HCT116 (cell line): ENCODE measurements at regions not wholly inside any gene's neighbourhood (a gene's known extent, or its start where the extent isn't known, plus 50 kb on each side); places are given as distances from the start of the nearest gene placed in this dataset.

Source experiments
- ATAC-seq: fragments of 200-7000 bp; cut with Tn5 transposase; 2 replicates; pipeline ENCODE4 v1.9.1; 2020; ENCODE audit warnings: mild to moderate bottlenecking, moderate library complexity
- BruUV-seq: library from RNA; stranded (reverse); fragments of 400-500 nt; replicated peaks from 2 replicates; lab custom pipeline; 2021; lab: Mats Ljungman, UMichigan
- CTCF ChIA-PET: fragments of 300-600 bp; sonication (Branson Sonifier 250); formaldehyde crosslinking; loops from one replicate; lab custom pipeline; 2021; ENCODE audit warnings: antibody characterized with exemption; lab: Charles Lee
- POLR2A ChIA-PET: fragments of 300-600, 350-600 bp; sonication (Branson Sonifier 250); formaldehyde crosslinking; loops from one replicate; lab custom pipeline; 2021; ENCODE audit warnings: antibody characterized with exemption; lab: Charles Lee
- RAD21 ChIA-PET, 2 experiments: fragments of 300-600 bp; sonication (Branson Sonifier 250); formaldehyde crosslinking; loops; one replicate each; lab custom pipeline; 2023; ENCODE audit warnings: low total read pairs in 2 of 2; ENCODE audit not compliant: uncharacterized antibody in 2 of 2, unreplicated experiment in 2 of 2, low non-redundant PET in 1 of 2; lab: Charles Lee
- DNase-seq: peaks from one replicate; pipeline ENCODE4 v3.0.0-alpha.2; 2010; ENCODE audit warnings: low read depth, low spot score
- H2AFZ ChIP-seq: fragments of 200-600 bp; shearing (Covaris generic), sonication (generic); 2 replicates; pipeline ENCODE4 v1.6.1; 2017; ENCODE audit warnings: low read depth, mixed run types, mixed read lengths, antibody characterized with exemption, low read length; ENCODE audit not compliant: poor library complexity, severe bottlenecking
- H3K27ac ChIP-seq: 2 replicates; pipeline ENCODE4 v1.5.1; 2012; ENCODE audit warnings: low read depth, low read length
- H3K27me3 ChIP-seq: fragments of 200-600 bp; sonication (generic); 2 replicates; pipeline ENCODE4 v1.6.1; 2016; ENCODE audit warnings: mixed run types, low read length, mixed read lengths; ENCODE audit not compliant: insufficient read depth
- H3K36me3 ChIP-seq, 2 experiments: fragments of 200-500 bp in 1 of 2; fragments of 200-600 bp in 1 of 2; sonication (Bioruptor generic) in 1 of 2; sonication (generic) in 1 of 2; 2 replicates each; pipeline versions ENCODE4 v1.5.1 to v1.6.1; 2014 to 2016; ENCODE audit warnings: low read length in 2 of 2, inconsistent platforms in 1 of 2, mixed read lengths in 1 of 2, mixed run types in 1 of 2; ENCODE audit not compliant: insufficient read depth in 2 of 2, control insufficient read depth in 1 of 2
- H3K4me1 ChIP-seq, 2 experiments: fragments of 200-600 bp in 1 of 2; sonication (generic) in 1 of 2; 2 replicates each; pipeline versions ENCODE4 v1.5.1 to v1.6.1; 2012 to 2017; ENCODE audit warnings: low read length in 2 of 2, inconsistent platforms in 1 of 2, mild to moderate bottlenecking in 1 of 2, mixed read lengths in 1 of 2, mixed run types in 1 of 2, moderate library complexity in 1 of 2; ENCODE audit not compliant: insufficient read depth in 2 of 2, control insufficient read depth in 1 of 2
- H3K4me2 ChIP-seq: fragments of 200-600 bp; sonication (generic); 2 replicates; pipeline ENCODE4 v1.6.1; 2017; ENCODE audit warnings: mixed run types, low read length, mixed read lengths
- H3K4me3 ChIP-seq, 2 experiments: fragments of 200-600 bp in 1 of 2; sonication (generic) in 1 of 2; replicated peaks in 1 of 2; 2 replicates each; pipeline ENCODE4 v1.5.1; 2011 to 2016; ENCODE audit warnings: low read length in 2 of 2, control low read depth in 1 of 2, low read depth in 1 of 2, mild to moderate bottlenecking in 1 of 2, mixed read lengths in 1 of 2, mixed run types in 1 of 2
- H3K79me2 ChIP-seq: fragments of 200-600 bp; sonication (generic); 2 replicates; pipeline ENCODE4 v1.6.1; 2017; ENCODE audit warnings: mild to moderate bottlenecking, mixed run types, low read length, moderate library complexity, mixed read lengths; ENCODE audit not compliant: insufficient read depth
- H3K9ac ChIP-seq: fragments of 200-600 bp; sonication (generic); 2 replicates; pipeline ENCODE4 v1.6.1; 2016; ENCODE audit warnings: low read length, mixed read lengths
- H3K9me2 ChIP-seq: fragments of 200-600 bp; sonication (generic), shearing (Covaris generic); 2 replicates; pipeline ENCODE4 v1.6.1; 2017; ENCODE audit warnings: mixed run types, mild to moderate bottlenecking, moderate library complexity; ENCODE audit not compliant: insufficient read depth
- H3K9me3 ChIP-seq, 2 experiments: fragments of 200-500 bp in 1 of 2; fragments of 200-600 bp in 1 of 2; sonication (Bioruptor generic) in 1 of 2; sonication (generic) in 1 of 2; 2 replicates each; pipeline ENCODE4 v1.6.1; 2014 to 2017; ENCODE audit warnings: low read length in 2 of 2, mixed read lengths in 2 of 2, inconsistent platforms in 1 of 2, low read depth in 1 of 2, mild to moderate bottlenecking in 1 of 2, mixed run types in 1 of 2, moderate library complexity in 1 of 2; ENCODE audit not compliant: control insufficient read depth in 1 of 2, insufficient read depth in 1 of 2
- H4K20me1 ChIP-seq: fragments of 200-600 bp; sonication (generic), shearing (Covaris generic); 2 replicates; pipeline ENCODE4 v1.6.1; 2017; ENCODE audit warnings: mixed run types, mild to moderate bottlenecking, moderate library complexity; ENCODE audit not compliant: insufficient read depth
- CBX3 ChIP-seq: IDR thresholded peaks from 2 replicates; pipeline ENCODE4 v1.6.1; 2012; ENCODE audit warnings: low read depth
- CTCF ChIP-seq, 3 experiments: fragments of 200-600 bp in 1 of 3; sonication (generic) in 1 of 3; IDR thresholded peaks in 2 of 3; conservative IDR thresholded peaks in 1 of 3; 2 replicates each; pipeline ENCODE4 v1.5.1; 2012 to 2017; ENCODE audit warnings: low read depth in 2 of 3, low read length in 2 of 3, antibody characterized with exemption in 1 of 3, borderline replicate concordance in 1 of 3, control low read depth in 1 of 3, mild to moderate bottlenecking in 1 of 3, mixed read lengths in 1 of 3, mixed run types in 1 of 3, moderate library complexity in 1 of 3; ENCODE audit not compliant: insufficient read depth in 1 of 3
- EGR1 ChIP-seq: IDR thresholded peaks from 2 replicates; pipeline ENCODE4 v1.6.1; 2012; ENCODE audit warnings: low read depth
- ELF1 ChIP-seq: IDR thresholded peaks from 2 replicates; pipeline ENCODE4 v1.6.1; 2012; ENCODE audit warnings: low read depth, borderline replicate concordance
- FOSL1 ChIP-seq: IDR thresholded peaks from 2 replicates; pipeline ENCODE4 v1.6.1; 2012; ENCODE audit warnings: low read depth
- POLR2AphosphoS5 ChIP-seq: IDR thresholded peaks from 2 replicates; pipeline ENCODE4 v1.6.1; 2011; ENCODE audit warnings: mild to moderate bottlenecking, low read depth, low read length, moderate library complexity
- RAD21 ChIP-seq: IDR thresholded peaks from 2 replicates; pipeline ENCODE4 v1.6.1; 2012; ENCODE audit warnings: low read depth, mild to moderate bottlenecking
- SIN3A ChIP-seq: IDR thresholded peaks from 2 replicates; pipeline ENCODE4 v1.6.1; 2012; ENCODE audit warnings: low read depth
- YY1 ChIP-seq: IDR thresholded peaks from 2 replicates; pipeline ENCODE4 v1.6.1; 2011; ENCODE audit warnings: low read length, low read depth, moderate library complexity, mild to moderate bottlenecking; ENCODE audit not compliant: insufficient replicate concordance; ENCODE audit errors: extremely low read depth
- ZFX ChIP-seq: fragments of 450-650 bp; IDR thresholded peaks from 2 replicates; pipeline ENCODE4 v1.6.1; 2017
- ZNF274 ChIP-seq: fragments of 200-500 bp; sonication (Bioruptor generic); IDR thresholded peaks from 2 replicates; pipeline ENCODE4 v1.6.1; 2014; ENCODE audit warnings: mild to moderate bottlenecking, low read depth, low read length, inconsistent platforms
- intact Hi-C: fragments of 100-400 bp; cut with micrococcal nuclease; formaldehyde crosslinking; loops from 2 replicates; pipeline ENCODE4 v1.10.0; 2022

GRCh38 chrX:40483502-40483901, 97.3 kb upstream of the ATP6AP2 start (continued):
- no peak for TF ChIP-seq CTCF (IDR thresholded peaks at IDR 0.05 in 2 of 3, conservative IDR thresholded peaks at IDR 0.05 in 1 of 3; ENCODE audit: borderline replicate concordance in 1 of 3, insufficient read depth in 1 of 3, low read depth in 2 of 3, low read length in 2 of 3)
- no peak for TF ChIP-seq POLR2AphosphoS5
- TF ChIP-seq FOSL1 = no peak
- TF ChIP-seq, all 23 proteins: peak for 0

- H2AFZ ChIP-seq = no peak overlapping the region
- H3K79me2 ChIP-seq = no peaks in the 10 kb centered on the region
- H4K20me1 ChIP-seq = no peaks in the 10 kb centered on the region
- no peaks in the 10 kb centered on the region for H3K4me1 ChIP-seq
- intact Hi-C loops = no loop called here
- no peaks in the 10 kb centered on the region for H3K9me2 ChIP-seq
- no peak for TF ChIP-seq SIN3A
- no peak for TF ChIP-seq CBX3
- TF ChIP-seq ZFX = no peak
- no peak for TF ChIP-seq EGR1
- no peak for TF ChIP-seq RAD21
- no peak for TF ChIP-seq ELF1
- TF ChIP-seq ZNF274 = no peak
- no peak for TF ChIP-seq YY1
- TF ChIP-seq, all 23 proteins: peak for 0
- POLR2A ChIA-PET = no interaction called here
- DNase-seq = no peak
- no peak overlapping the region for H3K9ac ChIP-seq
- no peaks in the 10 kb centered on the region for H3K36me3 ChIP-seq
- H3K27ac ChIP-seq = no peak overlapping the region
- no peaks in the 10 kb centered on the region for H3K27me3 ChIP-seq
- no peak for ATAC-seq
- no TSS peak for BruUV-seq
- no peak overlapping the region for H3K4me2 ChIP-seq
- CTCF ChIA-PET = no interaction called here
- H3K9me3 ChIP-seq = no peaks in the 10 kb centered on the region
- H3K4me3 ChIP-seq = no peak overlapping the region
- RAD21 ChIA-PET = no interaction called here
These were observed 100.9 kb upstream of the ATP6AP2 start for GRCh38 chrX:40479777-40480318.
